RWPE1 (cell line): ENCODE measurements at regions not wholly inside any gene's neighbourhood (a gene's known extent, or its start where the extent isn't known, plus 50 kb on each side); places are given as distances from the start of the nearest gene placed in this dataset.

Source experiments
- CTCF ChIA-PET: fragments of 350-600 bp; sonication (Branson Sonifier 250); formaldehyde crosslinking; extraction: SDS; loops from one replicate; lab custom pipeline; 2021; lab: Yijun Ruan, JAX
- POLR2A ChIA-PET: fragments of 400-600 bp; formaldehyde crosslinking; extraction: SDS; loops from one replicate; lab custom pipeline; 2020; ENCODE audit warnings: antibody characterized with exemption; ENCODE audit not compliant: low non-redundant PET; lab: Yijun Ruan, JAX
- DNase-seq: peaks from one replicate; pipeline ENCODE4 v3.0.0; 2012; ENCODE audit warnings: low spot score
- H3K27ac ChIP-seq: fragments of 450-650 bp; 2 replicates; pipeline ENCODE4 v1.5.1; 2017
- TF ChIP-seq, protein P1 (sequence below): fragments of 450-650 bp; conservative IDR thresholded peaks from 2 replicates; pipeline ENCODE4 v1.5.1; 2017; ENCODE audit warnings: low read depth, mild to moderate bottlenecking

DNA sequence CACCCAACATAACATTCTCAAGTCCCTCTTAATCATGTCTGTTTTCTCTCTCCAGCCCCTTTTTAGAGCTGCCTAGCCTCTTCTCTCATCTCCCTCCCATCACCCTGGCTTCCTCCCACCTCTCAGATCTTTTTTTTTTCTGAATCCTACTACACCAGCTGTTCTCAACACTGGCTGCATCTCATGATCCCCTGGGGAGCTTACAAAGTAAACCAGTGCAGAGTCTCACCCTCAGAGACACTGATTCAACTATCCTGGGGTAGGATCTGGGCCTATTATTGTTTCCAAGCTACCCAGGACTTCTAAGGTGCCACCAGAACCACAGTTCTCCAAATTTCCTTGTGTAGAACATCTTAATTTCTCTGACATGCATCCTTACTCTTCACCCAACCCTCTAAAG, 50.3 kb upstream of the ACAN start:
- POLR2A ChIA-PET: no interaction called here
- CTCF ChIA-PET: interaction anchor here (0.6 kb wide), 1 partner anchor 344 kb away, joined by 5 read pairs; no protein-coding TSS in a partner anchor
- H3K27ac ChIP-seq: no peak overlapping the region
- no peak for DNase-seq
- TF ChIP-seq, protein P1, sequence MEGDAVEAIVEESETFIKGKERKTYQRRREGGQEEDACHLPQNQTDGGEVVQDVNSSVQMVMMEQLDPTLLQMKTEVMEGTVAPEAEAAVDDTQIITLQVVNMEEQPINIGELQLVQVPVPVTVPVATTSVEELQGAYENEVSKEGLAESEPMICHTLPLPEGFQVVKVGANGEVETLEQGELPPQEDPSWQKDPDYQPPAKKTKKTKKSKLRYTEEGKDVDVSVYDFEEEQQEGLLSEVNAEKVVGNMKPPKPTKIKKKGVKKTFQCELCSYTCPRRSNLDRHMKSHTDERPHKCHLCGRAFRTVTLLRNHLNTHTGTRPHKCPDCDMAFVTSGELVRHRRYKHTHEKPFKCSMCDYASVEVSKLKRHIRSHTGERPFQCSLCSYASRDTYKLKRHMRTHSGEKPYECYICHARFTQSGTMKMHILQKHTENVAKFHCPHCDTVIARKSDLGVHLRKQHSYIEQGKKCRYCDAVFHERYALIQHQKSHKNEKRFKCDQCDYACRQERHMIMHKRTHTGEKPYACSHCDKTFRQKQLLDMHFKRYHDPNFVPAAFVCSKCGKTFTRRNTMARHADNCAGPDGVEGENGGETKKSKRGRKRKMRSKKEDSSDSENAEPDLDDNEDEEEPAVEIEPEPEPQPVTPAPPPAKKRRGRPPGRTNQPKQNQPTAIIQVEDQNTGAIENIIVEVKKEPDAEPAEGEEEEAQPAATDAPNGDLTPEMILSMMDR: no peak
